SHP77 treated with DMSO at 0.1 percent for 48 hours (cell line): ENCODE measurements at regions not wholly inside any gene's neighbourhood (a gene's known extent, or its start where the extent isn't known, plus 50 kb on each side); places are given as distances from the start of the nearest gene placed in this dataset.
A peak's percentile ranks its signal among the peaks of the same experiment; 100 is the strongest.

ENCODE experiments used
- DNase-seq: peaks from one replicate; lab custom pipeline; 2025; lab: John Stamatoyannopoulos, UW

GRCh38 chr1:5597991-5598823 is 394.0 kb downstream of the NPHP4 start:
- peak; percentile 69 for DNase-seq

DNA sequence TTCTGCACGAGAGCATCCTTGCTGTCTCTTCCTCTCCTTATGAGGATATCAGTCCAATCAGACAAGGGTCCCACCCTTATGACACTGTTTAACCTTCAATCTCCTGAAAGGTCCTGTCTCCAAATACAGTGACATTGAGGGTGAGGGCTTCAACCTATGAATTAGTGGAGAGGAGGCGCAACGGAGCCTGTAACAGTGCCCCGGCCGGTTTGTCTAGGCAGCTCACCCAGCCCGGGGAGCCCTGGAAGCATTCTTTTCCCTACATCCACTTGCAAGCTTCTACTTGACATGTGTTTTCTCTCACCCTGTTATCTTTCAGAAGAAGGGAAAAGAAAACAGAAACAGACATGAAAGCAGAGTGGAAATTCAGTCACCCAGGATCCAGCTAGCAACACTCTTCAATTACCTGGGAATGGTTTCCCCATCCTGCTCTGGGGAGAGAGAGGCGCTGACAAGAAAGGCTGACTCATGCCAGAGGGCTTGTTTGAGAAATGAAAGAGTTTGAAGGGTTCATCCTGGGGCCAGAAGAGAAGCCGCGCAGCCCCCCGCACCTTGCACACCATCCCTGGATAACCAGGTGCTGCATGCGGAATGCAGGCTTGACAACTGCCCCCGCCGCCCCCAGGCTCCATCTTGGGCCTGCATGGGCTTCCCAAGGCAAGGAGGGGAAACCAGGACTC is 394.9 kb downstream of the NPHP4 start:
- DNase-seq = no peak

DNA sequence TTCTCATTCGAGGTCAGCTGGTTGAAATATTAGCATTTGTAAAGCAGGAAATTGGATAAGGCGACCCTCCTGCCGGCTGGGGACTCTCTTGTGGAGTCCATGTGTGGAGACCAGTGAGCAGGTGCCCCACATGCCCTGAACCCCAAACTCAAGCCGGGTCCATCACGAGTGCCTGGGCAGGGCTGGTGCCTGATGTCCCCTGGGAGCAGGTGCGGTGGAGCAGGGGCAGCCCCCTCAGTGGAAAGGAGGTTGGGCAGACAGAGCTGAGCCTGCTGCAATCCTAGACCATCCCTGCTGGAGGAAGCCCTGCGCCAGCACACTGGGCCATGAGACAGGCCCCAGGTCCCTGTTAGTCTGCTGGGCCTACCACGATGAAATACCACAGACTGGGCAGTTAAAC is 395.6 kb downstream of the NPHP4 start:
- no peak for DNase-seq

- DNase-seq = no peak
These were observed 396.6 kb downstream of the NPHP4 start for GRCh38 chr1:5595531-5596170.

- DNase-seq = no peak
These were observed 397.9 kb downstream of the NPHP4 start for GRCh38 chr1:5594056-5594956.

DNA sequence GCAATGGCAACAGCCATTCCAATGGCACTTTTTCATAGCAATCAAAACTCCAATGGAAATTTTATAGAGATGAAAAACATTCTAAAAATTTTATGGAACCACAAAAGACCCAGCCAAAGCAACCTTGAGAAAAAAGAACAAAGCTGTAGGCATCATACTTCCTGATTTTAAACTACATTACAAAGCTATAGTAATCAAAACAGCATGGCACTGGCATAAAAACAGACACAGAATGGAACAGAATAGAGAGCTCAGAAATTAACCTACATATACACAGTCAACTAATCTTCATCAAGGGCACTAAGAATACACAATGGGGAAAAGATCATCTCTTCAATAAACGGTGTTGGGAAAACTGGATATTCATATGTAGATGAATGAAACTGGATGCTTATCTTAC is 401.5 kb downstream of the NPHP4 start:
- DNase-seq = no peak

GRCh38 chr1:5586629-5587028 is 405.6 kb downstream of the NPHP4 start:
- DNase-seq = no peak

- DNase-seq = no peak
These were observed 407.0 kb downstream of the NPHP4 start for GRCh38 chr1:5585256-5585655.

- no peak for DNase-seq
These were observed 411.3 kb downstream of the NPHP4 start for GRCh38 chr1:5580926-5581325.

- DNase-seq = no peak
These were observed 412.3 kb downstream of the NPHP4 start for GRCh38 chr1:5579966-5580365.

GRCh38 chr1:5578690-5579089 is 413.5 kb downstream of the NPHP4 start:
- DNase-seq = no peak

DNA sequence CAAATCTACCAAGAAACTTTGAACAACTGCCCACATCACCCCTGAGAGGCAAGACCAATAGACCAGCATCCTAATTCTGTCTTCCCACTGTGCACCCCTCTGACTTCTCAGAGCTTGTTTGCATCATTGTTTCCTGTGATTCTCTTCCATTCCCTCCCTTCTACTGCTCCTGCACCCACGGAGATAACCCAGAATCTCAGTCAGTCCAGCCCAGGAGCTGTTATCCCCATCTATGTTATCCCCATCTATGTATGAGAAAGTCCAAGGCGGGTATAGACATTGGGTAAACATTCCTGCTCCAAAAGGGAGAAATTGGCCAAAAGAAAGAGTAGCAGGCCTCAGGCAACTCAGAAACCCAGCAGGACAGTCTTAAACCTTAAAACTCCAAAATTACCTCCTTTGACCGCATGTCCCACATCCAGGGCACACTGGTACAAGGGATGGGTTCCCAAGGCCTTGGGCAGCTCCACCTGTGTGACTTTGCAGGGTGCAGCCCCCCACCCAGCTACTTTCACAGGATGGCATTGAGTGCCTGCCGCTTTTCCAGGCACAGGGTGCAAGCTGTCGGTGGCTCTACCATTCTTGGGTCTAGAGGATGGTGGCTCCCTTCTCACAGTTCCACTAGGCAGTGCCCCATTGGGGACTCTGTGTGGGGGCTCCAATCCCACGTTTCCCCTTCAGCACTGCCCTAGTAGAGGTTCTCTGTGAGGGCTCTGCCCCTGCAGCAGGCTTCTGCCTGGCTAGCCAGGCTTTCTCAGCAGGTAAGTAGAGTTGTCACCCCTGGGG is 414.8 kb downstream of the NPHP4 start:
- DNase-seq = no peak

- no peak for DNase-seq
These were observed 415.6 kb downstream of the NPHP4 start for GRCh38 chr1:5576673-5577065.

DNA sequence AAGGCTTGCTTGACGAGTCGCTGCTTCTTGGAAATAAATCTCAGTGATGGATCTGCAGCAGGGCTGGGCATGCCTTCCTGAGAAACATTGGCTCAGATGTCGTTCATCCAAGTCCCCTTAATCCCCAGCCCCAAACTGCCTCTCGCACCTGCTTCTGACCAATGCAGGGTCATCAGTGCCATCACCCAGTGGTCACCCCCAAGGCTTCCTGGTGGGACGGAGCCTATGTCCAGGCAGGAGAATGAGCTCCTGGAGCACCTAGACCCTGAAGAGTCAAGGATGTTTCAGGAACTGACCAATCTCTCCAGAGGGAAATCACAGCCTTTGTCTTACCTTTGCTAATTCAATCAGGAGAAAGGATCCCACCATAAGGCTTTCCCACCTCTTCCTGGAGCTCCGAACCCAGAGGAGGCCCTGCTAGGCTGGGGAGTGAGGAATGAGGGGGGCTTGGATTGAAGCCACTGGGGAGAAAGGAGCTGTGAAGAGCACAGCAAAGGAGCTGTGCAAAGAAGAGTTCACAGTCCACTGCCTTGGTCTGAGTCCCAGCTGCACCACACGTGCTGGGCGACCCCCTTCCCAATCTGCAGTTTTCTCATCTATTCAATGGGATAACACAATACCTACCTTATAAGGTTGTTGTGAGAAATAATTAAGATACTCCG is 416.1 kb downstream of the NPHP4 start:
- no peak for DNase-seq

- no peak for DNase-seq
These were observed 416.8 kb downstream of the NPHP4 start for GRCh38 chr1:5575396-5575940.

DNA sequence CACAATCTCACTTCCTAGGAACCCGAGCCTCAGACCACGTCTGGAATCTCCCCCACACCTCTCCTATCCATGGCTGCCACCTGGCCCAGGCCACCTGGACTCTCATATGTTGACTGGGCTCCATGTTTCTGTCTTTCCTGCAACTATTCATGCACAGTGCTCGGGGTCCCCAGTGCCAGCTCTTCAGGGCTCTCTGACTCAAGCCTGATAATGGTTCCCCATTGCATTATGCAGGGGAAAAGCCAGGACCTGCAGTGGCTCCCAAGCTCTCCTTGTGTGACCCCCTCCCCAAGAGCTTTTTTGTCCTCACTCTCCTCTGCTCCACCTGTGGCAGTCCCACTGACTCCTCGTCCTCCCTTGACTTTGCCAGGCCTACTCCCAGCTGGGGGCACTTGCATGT is 417.6 kb downstream of the NPHP4 start:
- no peak for DNase-seq

DNA sequence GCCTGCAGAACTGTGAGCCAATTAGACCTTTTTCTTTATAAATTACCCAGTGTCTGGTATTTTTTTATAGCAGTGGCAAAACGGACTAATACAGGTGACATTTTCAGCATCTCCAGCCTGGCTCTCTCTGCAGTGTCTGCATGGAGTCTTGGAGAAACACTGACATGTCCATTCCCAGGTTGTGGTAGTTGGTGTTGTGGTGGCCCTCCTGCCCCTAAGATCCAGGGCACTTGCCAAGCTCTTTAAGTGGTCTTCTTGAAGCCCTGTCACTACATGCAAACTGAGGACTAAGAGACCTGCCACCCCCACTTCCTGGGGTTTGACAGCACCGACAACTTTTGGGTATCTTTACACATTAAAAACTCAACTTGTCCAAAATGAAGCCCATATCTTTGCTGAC is 419.4 kb downstream of the NPHP4 start:
- DNase-seq = no peak

GRCh38 chr1:5571861-5572401 is 420.3 kb downstream of the NPHP4 start:
- DNase-seq = no peak

DNA sequence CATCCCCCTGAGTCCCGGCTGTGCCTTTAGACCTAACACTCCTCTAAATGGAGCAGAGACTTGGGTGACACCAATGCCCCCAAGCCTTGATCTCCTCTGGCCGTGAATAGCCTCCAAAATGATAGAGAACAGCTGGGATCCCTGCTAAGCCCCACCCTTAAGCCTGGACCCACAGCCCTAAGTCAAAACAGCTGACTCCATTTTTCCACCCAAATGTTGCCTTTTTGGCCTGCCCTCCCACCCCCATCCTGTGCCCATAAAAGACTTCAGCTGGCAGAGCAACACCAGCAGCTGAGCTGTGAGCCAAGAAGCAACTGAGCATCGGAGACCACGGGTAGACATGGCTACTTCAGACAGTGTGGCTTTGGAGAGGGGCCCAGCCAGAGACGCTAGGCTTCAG is 420.8 kb downstream of the NPHP4 start:
- no peak for DNase-seq

DNA sequence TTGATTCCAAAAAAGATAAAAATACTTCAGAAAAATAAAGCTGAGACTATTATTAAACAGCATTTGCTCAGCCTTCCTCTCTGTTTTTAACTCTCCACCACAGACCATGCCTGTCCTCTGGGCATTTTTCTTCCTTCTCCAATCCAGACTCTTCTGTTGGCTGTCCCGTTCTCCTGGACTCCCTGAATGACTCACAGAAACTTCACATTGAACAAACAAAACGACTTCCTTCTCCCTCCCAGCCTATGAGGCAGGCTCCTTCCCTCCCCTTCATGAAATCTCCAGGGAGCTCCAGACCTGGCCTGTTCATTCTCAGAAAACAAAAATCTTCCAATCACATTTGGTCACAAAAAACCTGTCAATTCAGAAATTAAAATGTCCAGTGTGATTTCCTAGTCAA is 421.3 kb downstream of the NPHP4 start:
- DNase-seq = no peak
